Subcutaneous abdominal adipose tissue (tissue), 5 donors: ENCODE measurements at regions not wholly inside any gene's neighbourhood (a gene's known extent, or its start where the extent isn't known, plus 50 kb on each side); places are given as distances from the start of the nearest gene placed in this dataset.
"Not testable (repeated sequence)": the region's sequence is repeated elsewhere in the genome, so short reads cannot be mapped to it uniquely, and the experiment has no call there.

Experiments used
- H3K27ac ChIP-seq: one replicate; pipeline ENCODE4 v1.7.0; 2013; ENCODE audit warnings: low read depth, mild to moderate bottlenecking, inconsistent platforms, low read length, moderate library complexity
- H3K27me3 ChIP-seq, 5 donors: one replicate each; pipeline ENCODE4 v1.7.0; 2013; ENCODE audit warnings: low read length in 5 of 5, inconsistent platforms in 1 of 5; ENCODE audit not compliant: control insufficient read depth in 5 of 5, insufficient read depth in 4 of 5
- H3K36me3 ChIP-seq, 5 donors: one replicate each; pipeline ENCODE4 v1.7.0; 2013; ENCODE audit warnings: low read length in 5 of 5; ENCODE audit not compliant: control insufficient read depth in 5 of 5, insufficient read depth in 5 of 5
- H3K4me1 ChIP-seq, 5 donors: one replicate each; pipeline ENCODE4 v1.7.0; 2013; ENCODE audit warnings: low read length in 5 of 5, mild to moderate bottlenecking in 3 of 5, moderate library complexity in 1 of 5; ENCODE audit not compliant: control insufficient read depth in 5 of 5, insufficient read depth in 5 of 5
- H3K4me3 ChIP-seq, 5 donors: one replicate each; pipeline ENCODE4 v1.7.0; 2013; ENCODE audit warnings: low read length in 5 of 5, low read depth in 1 of 5
- H3K9ac ChIP-seq, 5 donors: one replicate each; pipeline ENCODE4 v1.7.0; 2013; ENCODE audit warnings: low read length in 5 of 5, mild to moderate bottlenecking in 4 of 5, moderate library complexity in 3 of 5
- H3K9me3 ChIP-seq, 5 donors: one replicate each; pipeline ENCODE4 v1.7.0; 2013; ENCODE audit warnings: low read length in 5 of 5; ENCODE audit not compliant: control insufficient read depth in 5 of 5
- donor health status: healthy.
- donor health status: healthy.
- donor health status: healthy.
- donor health status: healthy.
- donor health status: healthy.

DNA sequence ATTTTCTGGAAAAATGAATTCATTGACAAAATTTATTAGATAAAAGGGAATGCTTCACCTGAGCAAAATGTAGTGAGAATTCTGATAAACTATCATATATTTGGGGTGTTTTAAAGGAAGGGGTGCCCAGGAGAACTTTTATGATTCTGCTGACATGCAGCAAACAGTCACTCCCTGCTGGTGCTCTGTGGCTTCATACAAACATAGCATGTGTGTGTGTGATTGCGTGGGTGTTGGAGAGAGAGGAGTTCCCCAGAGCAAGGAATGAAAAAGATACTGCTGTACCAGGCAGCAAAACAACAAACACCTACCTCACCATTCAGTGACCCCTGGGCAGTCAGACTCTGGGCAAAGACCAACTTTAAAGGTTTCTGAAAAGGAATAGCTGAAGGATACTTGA, 546.7 kb downstream of the RFC3 start:
- Histone ChIP-seq H3K4me3 (no peak overlapping the region), H3K27ac (no peak overlapping the region), H3K9ac (no peak overlapping the region), H3K27me3 (no peaks in the 10 kb centered on the region), H3K4me1 (no peaks in the 10 kb centered on the region), H3K9me3 (peaks cover 0 to 10% (median 4%) of the 10 kb centered on the region in 5 donors), H3K36me3 (no peaks in the 10 kb centered on the region)

DNA sequence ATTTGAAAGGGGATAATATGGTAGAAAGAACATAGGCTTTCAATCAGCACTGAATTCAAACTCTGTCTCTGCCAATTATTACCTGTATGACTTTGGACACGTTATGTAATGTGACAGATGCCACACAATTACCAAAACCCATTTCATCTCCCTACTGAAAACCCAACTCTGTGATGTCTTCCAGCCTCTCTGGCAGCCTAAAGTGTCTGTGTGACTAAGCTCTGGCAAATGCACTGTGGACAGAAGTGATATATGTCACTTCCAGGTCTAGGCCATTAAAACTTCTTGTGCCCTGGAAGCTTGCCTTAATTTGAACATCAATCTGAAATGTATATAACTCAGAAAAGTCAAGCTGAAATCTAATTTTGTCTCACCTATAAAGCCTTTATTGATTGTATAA, 552.0 kb downstream of the RFC3 start:
- H3K27ac ChIP-seq, result no peak overlapping the region
- H3K4me3 ChIP-seq, result no peak overlapping the region
- no peaks in the 10 kb centered on the region for H3K36me3 ChIP-seq
- H3K4me1 ChIP-seq, result no peaks in the 10 kb centered on the region
- no peak overlapping the region for H3K9ac ChIP-seq
- no peaks in the 10 kb centered on the region for H3K27me3 ChIP-seq
- H3K9me3 ChIP-seq, result peaks cover 0 to 8% (median 0%) of the 10 kb centered on the region in 5 donors

DNA sequence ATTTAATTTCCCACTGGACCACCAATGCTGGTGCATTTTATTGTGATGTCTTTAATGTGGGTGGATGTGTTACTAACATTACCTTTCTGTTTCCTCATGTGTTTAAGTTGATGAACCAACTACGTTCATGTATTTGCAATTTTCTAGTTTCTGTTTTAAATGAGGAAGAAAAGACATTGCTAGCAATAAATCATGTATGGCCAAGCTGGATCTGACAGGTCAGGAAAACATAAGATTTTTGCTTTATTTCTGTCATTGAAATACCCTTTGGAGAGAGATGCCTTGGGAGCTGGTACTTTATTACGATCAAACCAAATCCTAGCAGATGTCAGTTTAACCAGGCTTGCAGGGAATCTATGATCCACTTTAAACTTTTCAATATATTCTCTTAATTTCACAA, 553.2 kb downstream of the RFC3 start:
- no peak overlapping the region for H3K9ac ChIP-seq
- no peak overlapping the region for H3K27ac ChIP-seq
- H3K36me3 ChIP-seq, result no peaks in the 10 kb centered on the region
- peaks cover 0 to 7% (median 0%) of the 10 kb centered on the region in 5 donors for H3K9me3 ChIP-seq
- no peaks in the 10 kb centered on the region for H3K4me1 ChIP-seq
- H3K27me3 ChIP-seq, result no peaks in the 10 kb centered on the region
- H3K4me3 ChIP-seq, result no peak overlapping the region

DNA sequence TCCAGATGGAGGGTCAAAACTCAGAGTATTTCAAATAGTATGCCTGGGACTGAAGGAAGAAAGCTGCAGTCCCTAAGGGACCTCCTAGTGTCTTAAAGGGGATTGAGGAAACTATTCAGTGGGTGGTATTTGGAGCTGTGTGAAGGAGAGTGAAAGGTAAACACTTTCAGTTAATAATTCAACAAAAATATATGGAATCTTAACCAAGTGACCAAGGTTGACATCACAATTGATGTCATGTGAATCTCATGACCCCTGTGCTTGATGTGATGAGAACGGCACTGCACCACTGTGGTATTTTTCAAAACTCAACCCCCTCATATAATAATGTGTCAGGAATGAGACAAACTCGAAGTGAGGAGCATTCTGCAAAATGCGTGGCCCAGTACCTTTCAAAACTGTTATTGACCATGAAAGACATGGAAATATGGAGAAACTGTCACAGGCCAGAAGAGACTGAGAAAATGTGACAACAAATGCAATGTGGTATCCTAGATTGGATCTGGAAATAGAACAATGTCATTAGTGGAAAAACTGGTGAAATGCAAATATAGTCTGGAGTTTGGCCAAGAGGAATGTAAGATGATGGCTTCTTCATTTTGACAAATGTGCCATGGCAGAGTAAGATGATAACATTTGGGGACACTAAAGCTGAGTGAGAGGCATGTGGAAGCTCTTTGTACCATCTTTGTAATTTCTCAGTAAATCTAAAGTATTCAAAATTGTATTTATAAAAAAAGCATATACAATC, 553.9 kb downstream of the RFC3 start:
- Histone ChIP-seq H3K4me1 (no peaks in the 10 kb centered on the region), H3K27me3 (no peaks in the 10 kb centered on the region), H3K9me3 (no peaks in the 10 kb centered on the region), H3K36me3 (no peaks in the 10 kb centered on the region), H3K27ac (no peak overlapping the region), H3K4me3 (no peak overlapping the region), H3K9ac (no peak overlapping the region)

DNA sequence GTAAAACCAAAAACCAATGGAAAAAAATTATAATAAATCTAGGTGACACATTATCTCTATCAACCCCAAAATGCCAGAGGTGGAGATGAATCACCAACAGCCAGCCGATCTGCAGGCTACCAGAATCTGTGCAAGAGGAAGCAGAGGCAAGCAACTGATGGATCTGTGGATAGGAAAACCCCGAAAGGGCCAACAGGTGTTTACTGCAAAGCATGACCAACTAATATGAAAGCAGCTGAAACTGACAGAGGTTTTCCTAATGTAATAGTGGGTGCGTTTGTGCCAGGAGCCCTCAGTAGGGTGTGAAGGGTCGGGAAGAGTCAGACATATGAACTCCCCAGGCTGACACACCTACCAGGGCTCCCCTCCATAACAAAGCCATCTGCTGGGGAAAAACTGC, 554.6 kb downstream of the RFC3 start:
- H3K4me3 ChIP-seq, result no peak overlapping the region
- H3K36me3 ChIP-seq, result no peaks in the 10 kb centered on the region
- H3K9ac ChIP-seq, result no peak overlapping the region
- H3K4me1 ChIP-seq, result no peaks in the 10 kb centered on the region
- H3K27me3 ChIP-seq, result no peaks in the 10 kb centered on the region
- H3K27ac ChIP-seq, result no peak overlapping the region
- no peaks in the 10 kb centered on the region for H3K9me3 ChIP-seq

DNA sequence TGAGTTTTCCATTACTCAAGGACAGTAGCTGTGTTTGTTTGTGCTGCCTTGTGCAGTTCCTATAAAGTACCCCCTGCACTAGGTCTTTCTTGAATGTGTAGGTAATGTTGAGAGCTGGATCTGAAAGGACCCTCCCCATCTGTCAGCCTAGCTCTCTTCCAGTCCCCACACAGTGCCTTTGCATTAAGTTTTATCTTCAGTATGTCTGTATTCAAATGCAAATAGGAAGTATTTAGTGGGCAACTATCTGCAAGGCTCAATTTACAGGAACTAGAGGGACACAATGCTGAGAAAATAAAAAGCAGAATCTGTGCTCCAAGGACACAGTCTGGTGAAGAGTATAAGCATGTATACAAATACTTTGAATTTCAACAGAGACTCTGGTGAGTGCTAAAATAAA, 558.5 kb downstream of the RFC3 start:
- Histone ChIP-seq H3K27ac (no peak overlapping the region), H3K9ac (no peak overlapping the region), H3K4me1 (no peaks in the 10 kb centered on the region), H3K27me3 (no peaks in the 10 kb centered on the region), H3K4me3 (no peak overlapping the region), H3K9me3 (no peaks in the 10 kb centered on the region), H3K36me3 (no peaks in the 10 kb centered on the region)

DNA sequence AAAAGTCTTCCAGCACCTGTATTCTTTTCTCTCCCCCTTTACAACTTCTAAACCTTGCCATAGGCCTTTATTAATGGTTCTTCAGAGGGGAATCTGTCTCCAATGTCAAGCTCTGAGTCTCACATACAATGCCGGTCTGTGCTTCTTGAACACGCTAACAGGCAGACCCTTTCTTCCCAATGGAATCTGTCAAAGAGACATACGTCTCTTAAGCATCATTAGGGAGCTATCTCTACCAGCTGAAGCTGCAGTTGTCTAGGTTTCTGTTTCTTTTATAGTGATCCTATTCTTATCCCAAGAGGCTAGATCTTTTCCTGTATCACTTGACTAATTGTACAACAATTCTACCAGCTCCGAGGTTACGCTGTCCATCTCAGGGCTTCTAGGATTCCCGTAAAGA, 560.8 kb upstream of the NBEA start:
- H3K27me3 ChIP-seq, result no peaks in the 10 kb centered on the region
- no peaks in the 10 kb centered on the region for H3K4me1 ChIP-seq

DNA sequence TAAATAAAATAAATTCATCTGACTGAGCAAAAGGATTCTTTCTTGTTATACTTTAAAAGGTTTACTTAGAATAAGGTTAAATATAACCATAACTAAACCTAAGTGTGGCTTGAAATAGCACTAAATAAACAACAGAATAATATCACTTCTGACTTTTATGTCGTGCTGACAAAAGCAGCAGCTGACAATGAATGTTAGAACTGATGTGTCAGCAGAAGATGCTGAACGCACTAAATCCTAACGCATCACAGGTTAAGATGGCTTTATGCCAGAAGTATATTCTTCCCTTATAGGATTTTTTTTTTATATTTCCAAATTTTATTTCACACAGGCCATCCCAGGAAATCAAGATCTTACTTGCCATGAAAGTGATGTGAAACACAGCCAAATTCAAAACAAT, 558.3 kb upstream of the NBEA start:
- Histone ChIP-seq H3K27me3 (no peaks in the 10 kb centered on the region), H3K4me1 (no peaks in the 10 kb centered on the region), H3K9ac (no peak overlapping the region), H3K4me3 (no peak overlapping the region), H3K27ac (no peak overlapping the region), H3K36me3 (no peaks in the 10 kb centered on the region), H3K9me3 (no peaks in the 10 kb centered on the region)

More for the DNA sequence above, 560.8 kb upstream of the NBEA start:
- Histone ChIP-seq H3K9ac (no peak overlapping the region), H3K9me3 (no peaks in the 10 kb centered on the region), H3K27ac (no peak overlapping the region), H3K4me3 (no peak overlapping the region), H3K36me3 (no peaks in the 10 kb centered on the region)

DNA sequence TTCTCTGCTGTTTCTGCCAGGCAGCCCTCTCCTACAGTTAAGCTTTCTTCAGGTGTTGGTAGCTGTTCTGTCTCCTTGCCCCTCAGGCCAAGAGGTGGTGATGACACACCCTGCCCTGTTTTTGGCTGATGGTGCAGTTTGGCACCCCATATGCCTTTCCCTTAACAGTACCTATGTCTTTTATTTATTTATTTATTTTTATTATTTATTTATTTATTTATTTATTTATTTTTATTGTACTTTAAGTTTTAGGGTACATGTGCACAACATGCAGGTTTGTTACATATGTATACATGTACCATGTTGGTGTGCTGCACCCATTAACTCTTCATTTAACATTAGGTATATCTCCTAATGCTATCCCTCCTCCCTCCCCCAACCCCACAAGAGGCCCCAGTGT, 555.8 kb upstream of the NBEA start:
- not testable (repeated sequence) for H3K9me3 ChIP-seq, H3K4me3 ChIP-seq, H3K27me3 ChIP-seq, H3K27ac ChIP-seq, H3K9ac ChIP-seq, H3K36me3 ChIP-seq, H3K4me1 ChIP-seq

DNA sequence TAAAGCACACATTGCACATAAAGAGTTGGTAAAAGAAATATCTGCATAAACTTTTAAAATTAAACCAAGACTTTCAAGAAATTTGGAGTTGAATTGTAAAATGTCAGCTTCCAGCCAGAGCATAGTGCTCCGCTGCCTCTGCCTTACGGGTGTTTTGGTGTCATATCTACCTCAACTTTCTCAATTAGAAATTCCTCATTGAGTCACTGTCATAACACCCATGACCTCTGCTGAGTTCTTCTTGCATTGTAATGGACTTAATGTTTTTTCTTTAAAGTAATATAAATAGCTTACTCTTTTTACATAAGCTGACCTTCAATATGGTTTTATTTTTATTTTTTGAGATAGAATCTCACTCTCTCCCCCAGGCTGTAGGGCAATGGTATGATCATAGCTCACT, 551.0 kb upstream of the NBEA start:
- Histone ChIP-seq H3K4me1 (no peaks in the 10 kb centered on the region), H3K27ac (no peak overlapping the region), H3K9me3 (peaks cover 3 to 13% (median 9%) of the 10 kb centered on the region in 5 donors), H3K4me3 (no peak overlapping the region), H3K27me3 (no peaks in the 10 kb centered on the region), H3K9ac (no peak overlapping the region), H3K36me3 (no peaks in the 10 kb centered on the region)
